ENCODE measurements at regions not wholly inside any gene's neighbourhood (a gene's known extent, or its start where the extent isn't known, plus 50 kb on each side); places are given as distances from the start of the nearest gene placed in this dataset.

GRCh38 chr11:123349382-123349781, 80.7 kb upstream of the GRAMD1B start:
- no peak for TF ChIP-seq POLR2A (IDR thresholded peaks at IDR 0.05)
- TF ChIP-seq CTCF (IDR thresholded peaks at IDR 0.05), result no peak

All from esophagus squamous epithelium (tissue), 4 donors.